OCI-LY3 (cell line): ENCODE measurements at regions not wholly inside any gene's neighbourhood (a gene's known extent, or its start where the extent isn't known, plus 50 kb on each side); places are given as distances from the start of the nearest gene placed in this dataset.

ENCODE experiments used
- H2AFZ ChIP-seq: fragments of 200-600, 300-600 bp; shearing (Covaris generic); 2 replicates; pipeline ENCODE4 v1.6.0; 2014; ENCODE audit warnings: antibody characterized with exemption, low read depth, low read length
- H3K27ac ChIP-seq: fragments of 200-600, 300-600 bp; sonication (generic); 2 replicates; pipeline ENCODE4 v1.5.1; 2014; ENCODE audit warnings: mild to moderate bottlenecking, low read length, moderate library complexity, mixed read lengths
- H3K27me3 ChIP-seq: fragments of 200-600, 300-600 bp; sonication (generic); 2 replicates; pipeline ENCODE4 v1.6.1; 2014; ENCODE audit warnings: low read depth, low read length, mixed read lengths
- H3K36me3 ChIP-seq: fragments of 200-600, 300-600 bp; sonication (generic); replicated peaks from 2 replicates; pipeline ENCODE3; 2014; ENCODE audit warnings: low read depth, low read length, mixed read lengths
- H3K4me1 ChIP-seq: fragments of 300-600, 200-600 bp; sonication (generic); 2 replicates; pipeline ENCODE4 v1.6.1; 2014; ENCODE audit warnings: low read length, mixed read lengths
- H3K4me2 ChIP-seq: fragments of 200-600, 300-600 bp; sonication (generic); 2 replicates; pipeline ENCODE4 v1.6.1; 2014; ENCODE audit warnings: low read length, mixed read lengths
- H3K4me3 ChIP-seq: fragments of 300-600, 200-600 bp; sonication (generic); 2 replicates; pipeline ENCODE4 v1.5.1; 2014; ENCODE audit warnings: antibody characterized with exemption, mild to moderate bottlenecking, low read length, moderate library complexity
- H3K79me2 ChIP-seq: fragments of 300-600, 200-600 bp; shearing (Covaris generic); 2 replicates; pipeline ENCODE4 v1.6.1; 2014; ENCODE audit warnings: mild to moderate bottlenecking, low read length, mixed read lengths
- H3K9ac ChIP-seq: fragments of 300-600, 200-600 bp; shearing (Covaris generic); 2 replicates; pipeline ENCODE4 v1.6.0; 2014; ENCODE audit warnings: mild to moderate bottlenecking, low read length, moderate library complexity
- H3K9me3 ChIP-seq: fragments of 200-600, 300-600 bp; shearing (Covaris generic); 2 replicates; pipeline ENCODE4 v1.6.1; 2014; ENCODE audit warnings: low read length, mixed read lengths; ENCODE audit not compliant: insufficient read depth
- H4K20me1 ChIP-seq: fragments of 200-600, 300-600 bp; sonication (generic); 2 replicates; pipeline ENCODE4 v1.6.1; 2016; ENCODE audit warnings: low read length, mixed read lengths; ENCODE audit not compliant: insufficient read depth
- EZH2phosphoT487 ChIP-seq: fragments of 200-600 bp; shearing (Covaris generic); IDR thresholded peaks from 2 replicates; pipeline ENCODE4 v1.6.1; 2018; ENCODE audit warnings: antibody characterized with exemption, mixed run types, low read depth
- TF ChIP-seq, protein P1 (sequence below): fragments of 200-600, 300-600 bp; sonication (generic); IDR thresholded peaks from 2 replicates; pipeline ENCODE4 v1.5.1; 2014; ENCODE audit warnings: antibody characterized with exemption, low read length, low read depth

- no peaks in the 10 kb centered on the region for H3K4me1 ChIP-seq
- no peaks in the 10 kb centered on the region for H3K36me3 ChIP-seq
- H3K27ac ChIP-seq, result no peak overlapping the region
- H2AFZ ChIP-seq, result no peak overlapping the region
- no peaks in the 10 kb centered on the region for H3K79me2 ChIP-seq
- TF ChIP-seq, protein P1, sequence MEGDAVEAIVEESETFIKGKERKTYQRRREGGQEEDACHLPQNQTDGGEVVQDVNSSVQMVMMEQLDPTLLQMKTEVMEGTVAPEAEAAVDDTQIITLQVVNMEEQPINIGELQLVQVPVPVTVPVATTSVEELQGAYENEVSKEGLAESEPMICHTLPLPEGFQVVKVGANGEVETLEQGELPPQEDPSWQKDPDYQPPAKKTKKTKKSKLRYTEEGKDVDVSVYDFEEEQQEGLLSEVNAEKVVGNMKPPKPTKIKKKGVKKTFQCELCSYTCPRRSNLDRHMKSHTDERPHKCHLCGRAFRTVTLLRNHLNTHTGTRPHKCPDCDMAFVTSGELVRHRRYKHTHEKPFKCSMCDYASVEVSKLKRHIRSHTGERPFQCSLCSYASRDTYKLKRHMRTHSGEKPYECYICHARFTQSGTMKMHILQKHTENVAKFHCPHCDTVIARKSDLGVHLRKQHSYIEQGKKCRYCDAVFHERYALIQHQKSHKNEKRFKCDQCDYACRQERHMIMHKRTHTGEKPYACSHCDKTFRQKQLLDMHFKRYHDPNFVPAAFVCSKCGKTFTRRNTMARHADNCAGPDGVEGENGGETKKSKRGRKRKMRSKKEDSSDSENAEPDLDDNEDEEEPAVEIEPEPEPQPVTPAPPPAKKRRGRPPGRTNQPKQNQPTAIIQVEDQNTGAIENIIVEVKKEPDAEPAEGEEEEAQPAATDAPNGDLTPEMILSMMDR, result no peak
- no peak for TF ChIP-seq EZH2phosphoT487
- 0 out of 2 replicates have a peak, but pooled peaks cover 4% of the 10 kb centered on the region for H3K9me3 ChIP-seq
- H4K20me1 ChIP-seq, result no peaks in the 10 kb centered on the region
- H3K4me2 ChIP-seq, result no peak overlapping the region
- no peak overlapping the region for H3K4me3 ChIP-seq
- H3K27me3 ChIP-seq, result no peaks in the 10 kb centered on the region
- H3K9ac ChIP-seq, result no peak overlapping the region
Observed at GRCh38 chr3:77967621-77968020, 927.7 kb downstream of the ROBO2 start.

GRCh38 chr3:77976079-77976478 is 936.2 kb downstream of the ROBO2 start:
- Histone ChIP-seq H3K4me3 (no peak overlapping the region), H2AFZ (no peak overlapping the region), H3K27ac (no peak overlapping the region), H3K79me2 (no peaks in the 10 kb centered on the region), H3K4me2 (no peak overlapping the region), H3K27me3 (no peaks in the 10 kb centered on the region), H3K9me3 (no peaks in the 10 kb centered on the region), H4K20me1 (no peaks in the 10 kb centered on the region), H3K36me3 (no peaks in the 10 kb centered on the region), H3K4me1 (no peaks in the 10 kb centered on the region), H3K9ac (no peak overlapping the region)
- TF ChIP-seq, protein P1, result no peak
- no peak for TF ChIP-seq EZH2phosphoT487

- Histone ChIP-seq H3K79me2 (no peaks in the 10 kb centered on the region), H3K27ac (no peak overlapping the region), H3K4me2 (no peak overlapping the region), H2AFZ (no peak overlapping the region), H4K20me1 (no peaks in the 10 kb centered on the region), H3K36me3 (no peaks in the 10 kb centered on the region), H3K9ac (no peak overlapping the region), H3K27me3 (no peaks in the 10 kb centered on the region), H3K4me3 (no peak overlapping the region), H3K9me3 (no peaks in the 10 kb centered on the region), H3K4me1 (no peaks in the 10 kb centered on the region)
- TF ChIP-seq, protein P1, result no peak
- TF ChIP-seq EZH2phosphoT487, result no peak
Observed at GRCh38 chr3:78003090-78003489, 963.2 kb downstream of the ROBO2 start.

- Histone ChIP-seq H2AFZ (no peak overlapping the region), H3K4me2 (no peak overlapping the region), H3K36me3 (no peaks in the 10 kb centered on the region), H4K20me1 (no peaks in the 10 kb centered on the region), H3K4me1 (no peaks in the 10 kb centered on the region), H3K4me3 (no peak overlapping the region), H3K9ac (no peak overlapping the region), H3K79me2 (no peaks in the 10 kb centered on the region), H3K9me3 (no peaks in the 10 kb centered on the region), H3K27ac (no peak overlapping the region), H3K27me3 (no peaks in the 10 kb centered on the region)
- no peak for TF ChIP-seq EZH2phosphoT487
- TF ChIP-seq, protein P1, result no peak
Observed at GRCh38 chr3:78004571-78004970, 964.7 kb downstream of the ROBO2 start.
